Left renal cortex interstitium (tissue), 4 donors: ENCODE measurements at regions not wholly inside any gene's neighbourhood (a gene's known extent, or its start where the extent isn't known, plus 50 kb on each side); places are given as distances from the start of the nearest gene placed in this dataset.
A peak's percentile ranks its signal among the peaks of the same experiment; 100 is the strongest.
"Not testable (repeated sequence)": the region's sequence is repeated elsewhere in the genome, so short reads cannot be mapped to it uniquely, and the experiment has no call there.

Source experiments
- DNase-seq, 4 donors: peaks; one replicate each; pipeline ENCODE4 v3.0.0-alpha.2; 2013; ENCODE audit warnings: low read depth in 4 of 4, low spot score in 2 of 4, missing footprints in 1 of 4

DNA sequence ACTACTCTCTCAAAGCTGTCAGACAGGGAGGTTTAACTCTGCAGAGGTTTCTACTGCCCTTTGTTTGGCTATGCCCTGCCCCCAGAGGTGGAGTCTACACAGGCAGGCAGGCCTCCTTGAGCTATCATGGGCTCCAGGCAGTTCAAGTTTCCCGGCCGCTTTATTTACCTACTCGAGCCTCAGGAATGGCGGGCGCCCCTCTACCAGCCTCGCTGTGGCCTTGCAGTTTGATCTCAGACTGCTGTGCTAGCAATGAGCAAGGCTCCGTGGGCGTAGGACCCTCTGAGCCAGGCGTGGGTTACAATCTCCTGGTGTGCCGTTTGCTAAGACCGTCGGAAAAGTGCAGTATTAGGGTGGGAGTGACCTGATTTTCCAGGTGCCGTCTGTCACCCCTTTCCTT, 124.3 kb downstream of the PTCHD1 start:
- not testable (repeated sequence) for DNase-seq

DNA sequence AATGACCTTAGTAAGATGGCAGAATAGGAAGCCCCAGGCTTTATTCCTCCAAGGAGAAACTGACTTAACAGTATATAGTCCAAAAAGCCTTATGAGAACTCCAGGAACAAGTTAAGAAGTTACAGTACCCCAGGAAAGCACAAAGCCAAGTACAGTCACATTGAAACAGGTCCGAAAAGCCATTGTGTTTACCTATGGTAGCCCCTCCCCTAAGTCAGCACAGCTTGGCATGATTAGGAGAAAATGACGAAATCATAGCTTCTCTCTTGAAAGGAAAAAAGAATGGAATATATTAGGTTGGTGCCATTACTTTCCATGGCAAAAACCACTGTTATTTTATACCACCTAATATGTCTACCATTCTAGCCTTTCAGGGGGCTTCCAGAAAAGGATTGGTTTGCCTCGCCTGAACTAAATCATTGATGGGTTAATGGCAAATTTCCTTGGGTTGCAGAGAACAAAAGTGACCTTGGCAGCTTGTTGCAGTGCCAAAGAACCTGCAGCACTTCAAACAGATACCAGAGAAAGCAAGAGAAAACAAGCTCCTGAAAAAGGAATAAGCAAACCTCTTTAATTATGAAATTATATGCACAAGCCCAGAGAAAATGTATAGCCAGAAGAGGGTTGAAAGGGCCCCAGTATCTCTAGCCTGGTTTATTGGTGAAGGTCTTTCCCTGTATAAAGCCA, 130.6 kb downstream of the PTCHD1 start:
- DNase-seq = no peak

DNA sequence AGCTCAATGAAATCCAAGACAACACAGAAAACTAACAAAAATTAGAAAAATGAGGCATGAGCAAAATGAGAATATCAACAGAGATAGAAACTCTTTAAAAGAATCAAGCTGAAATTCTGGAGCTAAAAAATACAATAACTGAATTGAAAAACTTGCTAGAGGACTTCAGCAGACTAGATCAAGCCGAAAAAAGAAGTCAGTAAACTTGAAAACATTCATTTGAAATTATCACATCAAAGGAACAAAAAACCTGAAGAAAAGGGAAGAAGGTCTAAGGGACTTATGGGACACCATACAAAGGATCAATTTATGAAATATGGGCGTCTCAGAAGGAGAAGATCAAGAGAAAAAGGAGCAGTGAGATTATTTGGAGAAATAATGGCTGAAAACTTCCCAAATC, 131.3 kb downstream of the PTCHD1 start:
- no peak for DNase-seq

DNA sequence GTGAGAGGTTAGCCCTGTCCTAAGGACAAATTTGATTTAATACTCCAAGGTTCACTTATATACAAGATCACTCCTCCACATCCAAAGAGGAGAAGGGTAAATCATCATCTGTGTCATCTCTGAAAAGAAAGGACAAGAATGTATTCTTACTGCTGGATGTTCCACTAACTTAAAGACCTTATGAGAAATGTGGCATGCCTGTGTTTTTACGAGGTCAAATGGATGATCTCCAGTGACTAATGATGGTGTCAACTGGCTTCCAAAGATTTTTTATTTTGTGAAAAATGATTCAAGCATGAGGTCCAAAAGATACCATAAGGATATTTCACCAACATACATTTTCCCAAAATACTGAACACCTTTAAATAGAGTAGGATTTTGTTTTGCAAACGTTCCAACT, 143.4 kb downstream of the PTCHD1 start:
- DNase-seq = no peak

DNA sequence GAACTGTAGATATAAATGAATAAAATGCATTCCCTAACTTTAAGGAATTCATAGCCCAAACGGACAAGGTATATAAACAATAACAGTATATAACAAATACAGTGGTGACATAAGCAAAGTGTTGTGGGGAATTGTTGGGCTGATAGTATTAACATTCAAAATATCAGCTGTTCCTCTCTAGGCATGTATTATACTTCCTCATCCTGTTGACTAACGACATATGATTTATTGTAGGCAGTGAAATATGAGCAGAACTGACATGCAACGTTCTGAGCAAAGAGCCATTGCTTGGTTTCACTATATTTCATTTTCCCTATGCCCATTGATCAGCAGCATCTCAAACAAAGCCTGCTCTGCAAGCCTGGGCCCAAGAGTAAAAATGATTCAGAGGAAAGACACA, 143.9 kb downstream of the PTCHD1 start:
- DNase-seq = no peak

DNA sequence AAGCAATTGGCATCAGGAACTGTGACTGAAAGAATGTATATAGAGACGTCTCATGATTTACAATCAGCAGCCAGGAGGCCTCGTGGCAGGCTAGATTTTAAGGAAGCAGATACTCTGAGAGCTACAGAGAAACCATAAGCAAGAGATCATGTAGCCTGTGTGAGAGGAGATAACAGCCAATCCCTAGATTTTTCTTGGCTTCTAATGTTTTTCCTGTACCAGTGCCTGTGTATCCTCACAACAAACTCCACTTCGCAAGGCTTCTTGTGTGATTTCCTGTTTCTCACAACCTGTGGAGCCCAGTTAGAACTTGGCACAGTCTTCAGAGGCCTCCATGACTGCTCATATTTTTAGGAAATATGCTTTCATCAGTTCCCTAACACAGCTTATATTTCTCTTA, 147.9 kb downstream of the PTCHD1 start:
- DNase-seq = no peak

DNA sequence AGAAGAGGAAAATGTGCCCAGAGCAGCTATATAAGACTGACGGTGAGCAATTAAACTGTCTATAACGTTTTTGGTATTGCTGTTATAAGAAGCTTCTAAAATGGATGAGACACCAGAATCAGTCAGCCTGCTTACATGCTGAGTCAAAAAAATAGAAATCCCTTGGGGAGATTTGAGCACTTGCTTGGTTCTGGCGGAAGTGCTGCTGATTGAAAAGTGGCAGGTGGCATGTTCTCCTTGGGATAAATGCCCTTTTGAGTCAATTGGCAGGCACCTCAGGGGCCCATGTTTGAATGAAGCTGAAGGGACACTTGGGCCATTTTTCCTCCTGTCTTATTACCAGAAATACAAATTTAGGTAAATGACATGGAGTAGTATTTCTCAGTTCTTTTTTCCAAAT, 148.7 kb downstream of the PTCHD1 start:
- no peak for DNase-seq

DNA sequence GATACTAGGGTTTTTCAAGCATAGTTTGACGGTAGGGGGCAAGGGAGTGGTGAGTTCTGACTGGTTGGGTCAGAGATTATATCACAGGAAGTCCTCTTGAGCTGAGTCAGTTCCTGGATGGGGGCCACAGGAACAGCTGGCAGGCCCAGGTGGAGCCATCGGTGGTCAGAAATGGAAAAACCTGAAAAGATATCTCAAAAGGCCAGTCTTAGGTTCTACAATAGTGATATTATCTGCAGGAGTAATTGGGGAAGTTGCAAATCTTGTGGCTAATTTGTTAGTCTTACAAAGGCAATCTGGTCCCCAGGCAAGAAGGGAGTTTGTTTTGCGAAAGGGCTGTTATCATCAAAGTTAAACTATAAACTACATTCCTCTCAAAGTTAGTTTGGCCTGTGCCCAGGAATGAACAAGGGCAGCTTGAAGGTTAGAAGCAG, 159.3 kb downstream of the PTCHD1 start:
- DNase-seq = no peak

DNA sequence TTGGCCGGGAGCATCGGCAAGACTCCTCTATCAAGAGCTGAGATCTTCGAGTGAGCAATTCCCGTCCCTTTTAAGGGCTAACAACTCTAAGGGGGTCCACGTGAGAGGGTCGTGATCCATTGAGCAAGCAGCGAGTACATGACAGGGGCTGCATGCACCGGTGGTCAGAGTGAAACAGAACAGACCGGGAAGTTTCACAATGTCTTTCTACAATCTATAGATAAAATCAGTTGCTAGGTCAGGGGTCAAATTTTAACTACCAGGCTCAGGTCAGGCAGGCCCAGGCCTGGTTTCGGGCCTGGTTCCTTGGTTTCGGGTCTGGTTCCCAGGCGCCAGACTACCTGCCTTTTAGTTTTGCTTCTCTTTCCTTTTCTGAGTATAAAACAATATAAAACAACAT, 160.1 kb downstream of the PTCHD1 start:
- no peak for DNase-seq

DNA sequence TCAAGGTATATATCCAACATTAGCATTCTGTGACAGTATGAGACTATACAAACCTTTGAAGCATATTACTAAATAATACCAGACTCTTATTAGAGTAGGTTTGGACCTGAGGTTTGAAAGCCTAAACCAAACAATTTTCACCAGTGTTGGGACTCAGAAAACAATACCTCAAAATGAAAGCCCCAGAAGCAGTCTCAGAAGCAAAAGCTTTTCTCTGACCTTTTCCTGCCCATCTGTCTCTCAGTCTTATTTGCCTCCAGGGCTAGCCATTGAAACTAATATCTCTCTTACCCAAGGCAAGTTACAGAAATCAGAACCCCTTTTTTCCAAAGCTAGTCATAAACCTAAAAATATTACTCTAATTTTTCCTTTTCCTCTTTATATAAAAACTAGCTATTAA, 163.3 kb downstream of the PTCHD1 start:
- DNase-seq = no peak

DNA sequence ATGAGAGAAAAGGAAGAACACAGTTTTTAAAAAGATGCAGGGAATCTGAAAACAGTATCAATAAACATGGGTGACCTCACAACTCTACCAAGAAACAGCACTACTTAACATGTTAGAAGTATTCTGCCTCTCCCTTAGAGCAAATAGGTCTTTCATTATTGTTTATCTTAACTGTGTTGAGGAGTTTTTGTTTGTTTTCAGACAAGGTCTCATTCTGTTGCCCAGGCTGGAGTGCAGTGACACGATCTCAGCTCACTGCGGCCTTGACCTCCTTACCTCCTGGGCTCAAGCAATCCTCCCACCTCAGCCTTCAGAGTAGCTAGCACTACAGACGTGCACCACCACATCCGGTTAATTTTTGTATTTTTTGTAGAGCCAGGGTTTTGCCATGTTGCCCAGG, 165.3 kb upstream of the PRDX4 start:
- no peak for DNase-seq

DNA sequence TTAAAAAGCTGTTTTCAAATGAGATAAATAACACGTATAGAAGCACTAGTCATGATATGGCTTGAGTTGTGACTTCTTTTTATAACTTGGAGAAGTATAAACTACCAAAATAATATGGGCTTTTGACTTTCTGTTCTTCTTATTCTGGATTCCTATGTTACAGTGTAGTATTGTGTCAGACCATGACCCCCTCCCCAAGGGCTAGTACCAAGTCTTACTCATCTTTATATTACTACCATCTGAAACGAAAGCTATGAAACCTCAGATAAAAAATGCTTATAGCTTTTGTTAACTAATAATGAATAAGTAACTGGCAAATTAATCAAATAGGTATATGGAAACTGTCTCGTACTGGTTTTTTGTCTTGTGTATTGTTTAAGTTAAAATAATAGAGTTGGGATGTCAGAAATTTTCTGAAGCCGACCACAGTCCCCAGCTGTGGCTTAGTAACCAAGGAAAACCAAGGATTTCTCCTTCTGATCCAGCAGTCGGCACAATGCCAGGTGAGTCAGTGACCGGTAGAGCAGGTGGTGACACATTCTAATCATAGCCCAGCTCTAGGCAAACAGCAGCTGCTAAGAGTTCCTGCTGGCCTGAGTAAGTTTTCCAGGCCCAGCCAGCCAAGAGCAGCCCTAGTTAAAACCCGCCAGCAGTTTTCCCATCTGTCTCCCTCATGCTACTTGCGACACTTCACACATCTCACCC, 163.3 kb upstream of the PRDX4 start:
- peak in 1 of 4 donors; percentile 2 for DNase-seq

DNA sequence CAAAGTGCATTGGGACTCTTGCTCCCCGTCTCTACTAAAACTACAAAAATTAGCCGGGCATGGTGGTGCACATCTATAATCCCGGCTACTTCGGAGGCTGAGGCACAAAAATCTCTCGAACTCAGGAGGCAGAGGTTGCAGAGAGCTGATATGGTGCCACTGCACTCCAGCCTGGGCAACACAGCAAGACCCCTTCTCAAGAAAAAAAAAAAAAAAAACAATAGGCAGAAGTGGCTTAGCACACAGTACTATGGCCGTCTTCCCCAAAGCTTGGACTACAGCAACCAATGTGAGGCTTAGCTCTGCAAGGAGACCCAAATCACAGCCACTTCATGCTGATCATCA, 162.8 kb upstream of the PRDX4 start:
- DNase-seq = no peak

DNA sequence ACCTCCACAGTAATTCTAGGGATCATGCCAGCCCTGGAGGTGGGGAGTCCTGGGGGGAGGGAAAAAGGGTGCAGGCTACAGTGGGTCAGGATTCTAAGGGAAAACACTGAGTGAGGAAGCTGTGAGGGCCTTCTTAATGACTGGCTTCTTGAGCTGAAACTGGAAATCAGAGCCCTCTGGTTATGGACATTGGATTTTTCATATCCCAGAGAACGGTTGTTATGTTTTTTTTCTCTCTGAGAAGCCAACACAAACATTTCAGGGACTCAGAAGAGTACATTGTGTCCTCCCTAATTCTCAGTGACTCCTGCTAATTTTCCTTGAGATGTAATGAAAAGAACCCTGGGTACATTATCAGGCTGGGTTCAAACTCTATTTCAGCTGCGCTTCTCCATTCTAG, 162.4 kb upstream of the PRDX4 start:
- no peak for DNase-seq

DNA sequence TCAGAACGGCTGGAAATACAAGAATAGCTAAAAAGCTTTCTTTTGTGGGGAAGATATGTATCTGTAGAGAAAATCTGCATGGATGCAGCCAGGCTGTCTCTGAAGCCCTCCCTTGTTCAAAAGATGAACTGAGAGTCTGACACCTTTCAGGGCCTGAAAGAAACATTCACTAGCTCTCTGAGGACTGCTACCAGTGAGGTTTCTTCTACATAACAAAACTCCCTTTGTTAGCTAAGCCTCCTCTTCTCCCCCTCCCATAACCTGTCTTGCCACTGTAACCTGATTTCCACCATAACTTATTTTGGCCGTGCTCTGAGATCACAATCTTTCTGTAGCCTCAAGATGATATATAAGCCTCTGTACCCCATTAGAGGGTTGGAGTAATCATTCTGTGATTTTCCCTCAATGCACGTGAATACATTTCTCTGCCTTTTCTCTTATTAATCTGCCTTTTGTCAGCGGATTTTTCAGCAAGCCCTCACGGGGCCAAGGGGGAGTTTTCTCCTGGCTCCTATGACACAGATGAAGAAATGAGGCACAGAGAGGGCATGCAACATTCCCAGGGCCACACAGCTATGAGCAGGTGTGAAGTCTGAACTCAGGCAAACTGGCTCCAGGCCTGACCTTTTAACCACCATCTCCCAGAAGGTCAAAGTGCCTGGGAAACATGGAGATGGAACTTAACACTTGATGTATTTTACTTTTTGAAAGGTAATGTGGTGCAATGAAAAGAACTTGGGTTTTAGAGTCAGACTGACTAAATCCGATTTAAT, 161.6 kb upstream of the PRDX4 start:
- no peak for DNase-seq

DNA sequence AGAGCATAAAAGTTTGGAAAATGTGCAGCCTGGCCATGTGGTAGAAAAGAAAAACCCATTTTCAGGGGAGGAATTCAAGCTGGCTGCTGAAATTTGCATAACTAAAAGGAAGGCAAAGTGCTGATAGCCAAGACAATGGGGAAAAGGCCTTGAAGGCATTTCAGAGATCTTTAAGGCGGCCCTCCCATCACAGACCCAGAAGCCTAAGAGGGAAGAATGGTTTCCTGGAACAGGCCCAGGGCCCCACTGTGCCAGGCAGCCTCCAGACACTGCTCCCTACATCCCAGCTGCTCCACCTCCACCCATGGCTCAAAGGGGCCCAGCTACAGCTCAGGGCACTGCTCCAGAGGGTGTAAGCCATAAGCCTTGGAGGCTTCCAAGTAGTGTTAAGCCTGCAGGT, 158.0 kb upstream of the PRDX4 start:
- no peak for DNase-seq

DNA sequence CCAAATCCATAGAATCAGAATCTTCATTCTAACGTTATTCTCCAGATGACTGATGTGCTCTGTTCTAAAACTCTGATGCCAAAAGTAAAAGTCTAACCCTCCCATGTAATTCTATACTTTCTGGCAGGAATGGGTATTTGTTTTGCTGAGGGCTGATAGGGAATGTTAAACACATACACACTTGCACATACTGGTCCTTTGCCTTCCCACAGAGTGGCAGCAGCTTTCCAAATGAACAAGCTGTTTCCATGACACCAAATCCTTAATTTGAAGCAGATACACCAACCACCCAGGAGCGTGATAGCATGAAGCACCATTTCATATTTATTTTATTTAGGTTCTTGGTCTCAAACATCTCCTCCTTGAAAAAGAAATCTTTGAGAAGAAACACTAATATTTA, 155.5 kb upstream of the PRDX4 start:
- no peak for DNase-seq

DNA sequence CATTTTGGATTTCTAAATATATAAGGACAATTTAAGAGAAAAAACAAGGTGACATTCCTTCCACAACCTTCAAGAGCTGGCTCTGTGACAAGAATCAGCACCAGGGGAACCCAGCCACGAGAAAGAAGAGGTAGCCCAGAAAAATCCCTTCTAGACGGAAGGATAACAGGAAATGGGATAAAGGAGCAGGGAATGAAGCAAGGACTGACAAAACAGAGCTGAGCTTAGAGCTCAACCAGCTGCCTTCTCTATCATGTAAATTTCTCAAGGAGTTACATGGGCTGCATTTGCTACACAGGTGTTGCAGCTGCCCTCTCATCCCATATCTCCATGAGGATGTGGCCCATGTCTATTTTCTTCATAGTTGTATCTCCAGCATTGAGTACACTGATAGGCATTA, 154.2 kb upstream of the PRDX4 start:
- DNase-seq = no peak

DNA sequence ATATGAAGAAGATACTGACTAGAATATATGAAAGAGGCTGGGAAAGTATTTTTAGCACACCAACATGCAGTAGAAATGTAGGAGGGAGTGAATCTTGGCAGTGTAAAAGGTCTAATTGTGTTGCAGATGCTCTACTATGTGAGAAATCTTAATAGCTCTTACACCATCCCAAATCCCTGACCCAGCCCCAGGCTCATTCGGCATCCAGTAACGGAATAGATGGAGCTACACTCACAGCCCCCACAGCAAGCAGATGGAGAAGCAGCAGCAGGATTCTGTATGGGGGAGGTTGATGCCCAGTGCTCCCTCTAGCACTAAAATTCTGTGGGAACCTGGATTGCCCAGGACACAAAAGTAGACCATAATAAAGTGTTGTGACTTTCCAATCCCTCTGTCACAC, 153.2 kb upstream of the PRDX4 start:
- DNase-seq = no peak

DNA sequence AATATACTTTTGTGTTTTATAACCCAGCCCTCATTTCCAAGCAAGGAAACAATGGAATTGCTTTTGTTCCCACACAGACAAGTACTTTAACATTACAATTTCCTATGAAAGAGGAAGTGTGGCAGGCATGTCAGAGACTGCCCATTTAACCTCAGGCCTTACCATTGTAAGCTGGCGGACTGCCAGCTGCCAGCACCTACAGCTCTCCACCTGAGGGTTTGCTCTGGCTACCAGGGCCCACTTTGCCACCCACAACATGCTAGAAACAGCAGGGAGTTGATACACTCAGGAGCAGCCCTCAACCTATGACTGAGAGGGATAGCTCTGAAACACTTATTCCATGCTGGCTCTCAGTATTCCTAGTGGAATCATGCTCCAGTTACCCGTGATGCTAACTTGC, 152.3 kb upstream of the PRDX4 start:
- DNase-seq = no peak

DNA sequence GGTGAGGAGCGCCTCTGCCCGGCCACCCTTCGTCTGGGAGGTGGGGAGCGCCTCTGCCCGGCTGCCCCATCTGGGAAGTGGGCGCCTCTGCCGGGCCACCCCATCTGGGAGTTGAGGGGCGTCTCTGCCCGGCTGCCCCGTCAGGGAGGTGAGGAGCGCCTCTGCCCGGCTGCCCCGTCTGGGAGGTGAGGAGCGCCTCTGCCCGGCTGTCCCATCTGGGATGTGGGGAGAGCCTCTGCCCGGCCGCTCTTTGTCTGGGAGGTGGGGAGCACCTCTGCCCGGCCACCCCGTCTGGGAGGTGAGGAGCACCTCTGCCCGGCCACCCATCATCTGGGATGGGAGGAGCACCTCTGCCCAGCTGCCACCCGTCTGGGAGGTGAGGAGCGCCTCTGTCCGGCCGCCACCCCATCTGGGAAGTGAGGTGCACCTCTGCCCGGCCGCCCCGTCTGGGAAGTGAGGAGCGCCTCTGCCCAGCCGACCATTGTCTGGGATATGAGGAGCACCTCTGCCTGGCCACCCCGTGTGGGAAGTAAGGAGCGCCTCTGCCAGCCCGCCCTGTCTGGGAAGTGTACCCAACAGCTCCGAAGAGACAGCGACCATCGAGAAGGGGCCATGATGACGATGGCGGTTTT, 144.2 kb upstream of the PRDX4 start:
- not testable (repeated sequence) for DNase-seq
